Spinal cord (tissue), 9 donors: ENCODE measurements at regions not wholly inside any gene's neighbourhood (a gene's known extent, or its start where the extent isn't known, plus 50 kb on each side); places are given as distances from the start of the nearest gene placed in this dataset.

Experiments
- DNase-seq, 6 donors: peaks; one replicate each; pipeline versions ENCODE4 v3.0.0 to v3.0.0-alpha.2; 2013 to 2015; ENCODE audit warnings: low spot score in 6 of 6, low read depth in 4 of 6
- H3K27ac ChIP-seq: one replicate; pipeline ENCODE4 v1.5.1; 2013; ENCODE audit warnings: low read depth, low read length, control low read depth
- H3K27me3 ChIP-seq: one replicate; pipeline ENCODE4 v1.6.1; 2013; ENCODE audit warnings: low read length; ENCODE audit not compliant: control insufficient read depth, insufficient read depth
- H3K36me3 ChIP-seq: one replicate; pipeline ENCODE4 v1.6.1; 2013; ENCODE audit warnings: low read length; ENCODE audit not compliant: control insufficient read depth, insufficient read depth
- H3K4me1 ChIP-seq: one replicate; pipeline ENCODE4 v1.6.1; 2013; ENCODE audit warnings: low read length; ENCODE audit not compliant: control insufficient read depth, insufficient read depth
- H3K4me3 ChIP-seq: one replicate; pipeline ENCODE4 v1.5.1; 2013; ENCODE audit warnings: low read depth, low read length, control low read depth
- H3K9me3 ChIP-seq: one replicate; pipeline ENCODE4 v1.6.1; 2013; ENCODE audit warnings: low read length; ENCODE audit not compliant: control insufficient read depth, insufficient read depth
- WGBS: methylation state at CpG from one replicate; pipeline ENCODE4 v1.1.5; 2013; ENCODE audit warnings: missing lambda C conversion rate; ENCODE audit not compliant: insufficient coverage; 5-methylcytosine and 5-hydroxymethylcytosine counted together
- donor health status: healthy.

GRCh38 chr21:38661889-38662568 lies 143.7 kb upstream of the ETS2 start:
- H3K27ac ChIP-seq: no peak overlapping the region
- peak in 1 of 6 donors; percentile 24 for DNase-seq
- H3K27me3 ChIP-seq: peaks cover 42% of the 10 kb centered on the region
- no peaks in the 10 kb centered on the region for H3K36me3 ChIP-seq
- 44% methylated on average over 3 of the region's 8 CpGs for WGBS
- H3K4me1 ChIP-seq: peaks cover 16% of the 10 kb centered on the region
- H3K4me3 ChIP-seq: peak overlapping the region; percentile 38
- no peaks in the 10 kb centered on the region for H3K9me3 ChIP-seq

GRCh38 chr21:38663282-38663681 lies 142.4 kb upstream of the ETS2 start:
- H3K4me1 ChIP-seq: peaks cover 16% of the 10 kb centered on the region
- H3K4me3 ChIP-seq: no peak overlapping the region
- no peaks in the 10 kb centered on the region for H3K9me3 ChIP-seq
- H3K27me3 ChIP-seq: peaks cover 35% of the 10 kb centered on the region
- H3K27ac ChIP-seq: no peak overlapping the region
- DNase-seq: no peak
- no peaks in the 10 kb centered on the region for H3K36me3 ChIP-seq
- no CpG with 5 or more reads among the region's 5 CpGs for WGBS

- Histone ChIP-seq H3K27me3 (peaks cover 31% of the 10 kb centered on the region), H3K36me3 (no peaks in the 10 kb centered on the region), H3K9me3 (no peaks in the 10 kb centered on the region), H3K4me1 (peaks cover 16% of the 10 kb centered on the region), H3K27ac (no peak overlapping the region), H3K4me3 (no peak overlapping the region)
- DNase-seq: no peak
- 51% methylated on average over 3 of the region's 4 CpGs for WGBS
These were observed 141.4 kb upstream of the ETS2 start for GRCh38 chr21:38664315-38664714.

GRCh38 chr21:38664841-38665240 lies 140.9 kb upstream of the ETS2 start:
- Histone ChIP-seq H3K4me1 (peaks cover 15% of the 10 kb centered on the region), H3K27me3 (peaks cover 26% of the 10 kb centered on the region), H3K9me3 (no peaks in the 10 kb centered on the region), H3K4me3 (no peak overlapping the region), H3K36me3 (no peaks in the 10 kb centered on the region), H3K27ac (no peak overlapping the region)
- no peak for DNase-seq
- 80% methylated on average over 1 of the region's 4 CpGs for WGBS

- H3K27ac ChIP-seq: no peak overlapping the region
- no peaks in the 10 kb centered on the region for H3K9me3 ChIP-seq
- no peaks in the 10 kb centered on the region for H3K36me3 ChIP-seq
- H3K4me1 ChIP-seq: no peaks in the 10 kb centered on the region
- DNase-seq: no peak
- 91% methylated on average over 11 of the region's 11 CpGs for WGBS
- H3K4me3 ChIP-seq: no peak overlapping the region
- H3K27me3 ChIP-seq: peaks cover 3% of the 10 kb centered on the region
These were observed 138.3 kb upstream of the ETS2 start for GRCh38 chr21:38667291-38667870.

- 100% methylated on average over 1 of the region's 1 CpG for WGBS
These were observed 137.7 kb upstream of the ETS2 start for GRCh38 chr21:38668067-38668466.

GRCh38 chr21:38668541-38668940 lies 137.2 kb upstream of the ETS2 start:
- Histone ChIP-seq H3K4me1 (no peaks in the 10 kb centered on the region), H3K27ac (no peak overlapping the region), H3K27me3 (peaks cover 3% of the 10 kb centered on the region), H3K9me3 (no peaks in the 10 kb centered on the region), H3K4me3 (no peak overlapping the region), H3K36me3 (no peaks in the 10 kb centered on the region)
- WGBS: 80% methylated on average over 3 of the region's 6 CpGs
- no peak for DNase-seq

More at GRCh38 chr21:38668067-38668466, 137.7 kb upstream of the ETS2 start:
- Histone ChIP-seq H3K36me3 (no peaks in the 10 kb centered on the region), H3K9me3 (no peaks in the 10 kb centered on the region), H3K4me1 (no peaks in the 10 kb centered on the region), H3K27ac (no peak overlapping the region), H3K27me3 (peaks cover 3% of the 10 kb centered on the region), H3K4me3 (no peak overlapping the region)
- no peak for DNase-seq

- Histone ChIP-seq H3K27me3 (peaks cover under 1% of the 10 kb centered on the region), H3K4me3 (no peak overlapping the region), H3K27ac (no peak overlapping the region), H3K36me3 (no peaks in the 10 kb centered on the region), H3K9me3 (no peaks in the 10 kb centered on the region), H3K4me1 (no peaks in the 10 kb centered on the region)
- WGBS: 87% methylated on average over 6 of the region's 6 CpGs
- peak in 1 of 6 donors; percentile 72 for DNase-seq
These were observed 136.5 kb upstream of the ETS2 start for GRCh38 chr21:38669186-38669585.

GRCh38 chr21:38670861-38671260 lies 134.9 kb upstream of the ETS2 start:
- Histone ChIP-seq H3K9me3 (no peaks in the 10 kb centered on the region), H3K27me3 (no peaks in the 10 kb centered on the region), H3K36me3 (no peaks in the 10 kb centered on the region), H3K27ac (no peak overlapping the region), H3K4me1 (no peaks in the 10 kb centered on the region), H3K4me3 (no peak overlapping the region)
- WGBS: no CpG with 5 or more reads among the region's 7 CpGs
- peak in 2 of 6 donors; percentile 44 to 61 for DNase-seq

GRCh38 chr21:38671773-38672172 lies 134.0 kb upstream of the ETS2 start:
- WGBS: no CpG with 5 or more reads among the region's 6 CpGs
- H3K27me3 ChIP-seq: no peaks in the 10 kb centered on the region
- H3K9me3 ChIP-seq: no peaks in the 10 kb centered on the region
- no peaks in the 10 kb centered on the region for H3K4me1 ChIP-seq
- no peak overlapping the region for H3K4me3 ChIP-seq
- DNase-seq: peak in 2 of 6 donors; percentile 47 to 87
- H3K27ac ChIP-seq: no peak overlapping the region
- no peaks in the 10 kb centered on the region for H3K36me3 ChIP-seq
